ENCODE measurements at regions not wholly inside any gene's neighbourhood (a gene's known extent, or its start where the extent isn't known, plus 50 kb on each side); places are given as distances from the start of the nearest gene placed in this dataset.

- TF ChIP-seq EZH2 (IDR thresholded peaks at IDR 0.05) (no peak), POLR2AphosphoS5 (IDR thresholded peaks at IDR 0.05; ENCODE audit: borderline replicate concordance, low read depth, low read length) (no peak), FOXP2 (optimal IDR thresholded peaks at IDR 0.05; ENCODE audit: control extremely low read depth, extremely low read length, insufficient read depth) (no peak)
These were observed 117.8 kb downstream of the RASGEF1B start for GRCh38 chr4:81353861-81354260.

Data from SK-N-MC (cell line).